ENCODE measurements at regions not wholly inside any gene's neighbourhood (a gene's known extent, or its start where the extent isn't known, plus 50 kb on each side); places are given as distances from the start of the nearest gene placed in this dataset.
"Not testable (repeated sequence)": the region's sequence is repeated elsewhere in the genome, so short reads cannot be mapped to it uniquely, and the experiment has no call there.

GRCh38 chr5:82641331-82642003 is 363.3 kb upstream of the RPS23 start:
- H3K9me3 Mint-ChIP-seq (ENCODE audit: insufficient read depth) = no peaks in the 10 kb centered on the region
- DNase-seq = peak; percentile 48
- CTCF ChIA-PET = interaction anchor here (1.0 to 1.8 kb wide), 9 partner anchors 9 to 291 kb away, joined by 3 to 9 read pairs (median 4); no protein-coding TSS in a partner anchor
- peak; percentile 67 for ATAC-seq
- POLR2A ChIA-PET = no interaction called here
- H3K4me1 Mint-ChIP-seq (ENCODE audit: low read depth) = peaks cover 22% of the 10 kb centered on the region
- H3K27me3 Mint-ChIP-seq (ENCODE audit: low read depth) = peaks cover 7% of the 10 kb centered on the region
- no peaks in the 10 kb centered on the region for H3K36me3 Mint-ChIP-seq (ENCODE audit: low read depth)
- no peak overlapping the region for H3K27ac Mint-ChIP-seq
- H3K4me3 Mint-ChIP-seq = no peak overlapping the region

DNA sequence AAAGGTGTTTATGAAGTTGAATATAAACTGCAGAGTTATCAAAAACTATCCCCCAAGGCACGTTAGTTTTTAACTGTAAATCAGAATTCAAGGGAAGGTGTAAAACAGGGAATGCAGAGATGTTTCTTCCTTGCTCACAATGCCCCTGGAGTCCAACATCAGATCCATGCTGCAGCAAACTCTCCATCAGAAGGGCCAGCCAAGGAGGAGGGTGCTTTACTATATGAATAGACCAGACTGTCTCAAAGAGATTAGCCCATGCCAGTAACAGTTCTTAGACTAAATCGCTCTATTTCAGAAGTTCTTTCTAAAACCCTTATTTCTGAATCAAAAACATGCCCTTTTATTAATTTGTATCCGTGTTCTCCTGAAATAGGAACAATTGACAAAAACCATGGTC is 362.8 kb upstream of the RPS23 start:
- H3K9me3 Mint-ChIP-seq (ENCODE audit: insufficient read depth) = no peaks in the 10 kb centered on the region
- H3K27me3 Mint-ChIP-seq (ENCODE audit: low read depth) = peaks cover 7% of the 10 kb centered on the region
- CTCF ChIA-PET = interaction anchor here (1.0 to 1.8 kb wide), 8 partner anchors 10 to 290 kb away, joined by 3 to 9 read pairs (median 4); no protein-coding TSS in a partner anchor
- no peak overlapping the region for H3K27ac Mint-ChIP-seq
- DNase-seq = no peak
- no peak for ATAC-seq
- no peak overlapping the region for H3K4me3 Mint-ChIP-seq
- POLR2A ChIA-PET = no interaction called here
- peaks cover 22% of the 10 kb centered on the region for H3K4me1 Mint-ChIP-seq (ENCODE audit: low read depth)
- H3K36me3 Mint-ChIP-seq (ENCODE audit: low read depth) = no peaks in the 10 kb centered on the region

- ChIA-PET POLR2A (no interaction called here), CTCF (interaction anchor here (0.7 to 1.4 kb wide), 3 partner anchors 12 to 287 kb away, joined by 3 read pairs; no protein-coding TSS in a partner anchor)
- ATAC-seq = no peak
- peaks cover 3% of the 10 kb centered on the region for H3K27me3 Mint-ChIP-seq (ENCODE audit: low read depth)
- H3K36me3 Mint-ChIP-seq (ENCODE audit: low read depth) = no peaks in the 10 kb centered on the region
- H3K27ac Mint-ChIP-seq = no peak overlapping the region
- no peak for DNase-seq
- H3K4me3 Mint-ChIP-seq = no peak overlapping the region
- H3K4me1 Mint-ChIP-seq (ENCODE audit: low read depth) = peaks cover 22% of the 10 kb centered on the region
- H3K9me3 Mint-ChIP-seq (ENCODE audit: insufficient read depth) = no peaks in the 10 kb centered on the region
Measured at GRCh38 chr5:82639393-82640144, 361.4 kb upstream of the RPS23 start.

GRCh38 chr5:82636591-82636990 is 358.4 kb upstream of the RPS23 start:
- H3K27me3 Mint-ChIP-seq (ENCODE audit: low read depth) = no peaks in the 10 kb centered on the region
- CTCF ChIA-PET = interaction anchor here (0.6 kb wide), 1 partner anchor 836 kb away, joined by 3 read pairs; no protein-coding TSS in a partner anchor
- H3K9me3 Mint-ChIP-seq (ENCODE audit: insufficient read depth) = no peaks in the 10 kb centered on the region
- POLR2A ChIA-PET = no interaction called here
- no peak overlapping the region for H3K27ac Mint-ChIP-seq
- H3K4me1 Mint-ChIP-seq (ENCODE audit: low read depth) = peaks cover 19% of the 10 kb centered on the region
- H3K4me3 Mint-ChIP-seq = no peak overlapping the region
- no peak for ATAC-seq
- no peaks in the 10 kb centered on the region for H3K36me3 Mint-ChIP-seq (ENCODE audit: low read depth)
- no peak for DNase-seq

DNA sequence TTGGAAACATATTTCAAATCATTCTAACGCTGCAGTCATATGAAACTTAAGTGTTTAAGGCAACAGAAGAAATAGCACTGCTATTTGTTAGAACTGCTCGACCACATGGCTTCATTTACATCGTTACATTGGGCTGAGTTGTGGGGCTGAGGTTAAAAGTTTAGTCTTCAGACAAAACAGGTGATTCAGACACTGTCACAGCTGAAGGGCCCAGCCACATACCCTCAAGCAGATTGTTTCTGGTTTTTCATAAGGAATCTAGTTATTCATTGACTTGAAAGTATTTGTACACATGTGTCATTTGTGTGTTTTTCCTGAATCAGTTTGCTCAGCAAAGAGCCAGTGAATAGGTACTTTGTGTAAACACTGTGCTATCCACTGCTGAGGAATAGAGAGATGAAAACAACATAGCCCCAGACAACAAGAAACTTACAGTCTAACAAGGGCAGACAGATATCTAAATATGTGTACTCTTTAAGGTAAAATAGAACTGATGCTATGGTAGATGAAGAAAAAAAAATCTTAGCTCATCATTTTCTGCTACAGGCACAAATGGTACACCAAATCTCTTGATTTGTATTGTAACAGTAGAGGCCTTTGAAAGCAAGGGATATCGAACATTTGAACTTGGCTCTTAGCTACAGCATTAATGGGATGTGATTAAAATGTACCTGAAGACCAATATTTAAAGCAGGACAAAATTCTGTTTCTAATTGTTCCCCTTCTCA is 357.6 kb upstream of the RPS23 start:
- CTCF ChIA-PET = interaction anchor here (0.6 kb wide), 1 partner anchor 836 kb away, joined by 3 read pairs; no protein-coding TSS in a partner anchor
- POLR2A ChIA-PET = no interaction called here
- no peak overlapping the region for H3K4me3 Mint-ChIP-seq

GRCh38 chr5:82628364-82628910 is 350.3 kb upstream of the RPS23 start:
- Mint-ChIP-seq H3K27ac (no peak overlapping the region), H3K9me3 (ENCODE audit: insufficient read depth) (peaks cover 3% of the 10 kb centered on the region), H3K27me3 (ENCODE audit: low read depth) (no peaks in the 10 kb centered on the region), H3K36me3 (ENCODE audit: low read depth) (peaks cover 2% of the 10 kb centered on the region), H3K4me1 (ENCODE audit: low read depth) (no peaks in the 10 kb centered on the region), H3K4me3 (no peak overlapping the region)
- ChIA-PET POLR2A (no interaction called here), CTCF (interaction anchor here (0.6 kb wide), 1 partner anchor 11 kb away, joined by 3 read pairs; no protein-coding TSS in a partner anchor)
- no peak for DNase-seq
- no peak for ATAC-seq

More for the DNA sequence above, 357.6 kb upstream of the RPS23 start:
- Mint-ChIP-seq H3K36me3 (ENCODE audit: low read depth) (no peaks in the 10 kb centered on the region), H3K9me3 (ENCODE audit: insufficient read depth) (no peaks in the 10 kb centered on the region), H3K4me1 (ENCODE audit: low read depth) (peaks cover 11% of the 10 kb centered on the region), H3K27me3 (ENCODE audit: low read depth) (no peaks in the 10 kb centered on the region), H3K27ac (no peak overlapping the region)
- ATAC-seq (no peak), DNase-seq (no peak)

GRCh38 chr5:82626905-82627591 is 348.9 kb upstream of the RPS23 start:
- CTCF ChIA-PET; H3K27ac Mint-ChIP-seq; H3K36me3 Mint-ChIP-seq (ENCODE audit: low read depth); ATAC-seq; H3K4me1 Mint-ChIP-seq (ENCODE audit: low read depth); DNase-seq; H3K27me3 Mint-ChIP-seq (ENCODE audit: low read depth); H3K4me3 Mint-ChIP-seq; POLR2A ChIA-PET; H3K9me3 Mint-ChIP-seq (ENCODE audit: insufficient read depth): not testable (repeated sequence)

- H3K9me3 Mint-ChIP-seq (ENCODE audit: insufficient read depth) = not testable (repeated sequence)
Measured at GRCh38 chr5:82626012-82626411, 347.9 kb upstream of the RPS23 start.

DNA sequence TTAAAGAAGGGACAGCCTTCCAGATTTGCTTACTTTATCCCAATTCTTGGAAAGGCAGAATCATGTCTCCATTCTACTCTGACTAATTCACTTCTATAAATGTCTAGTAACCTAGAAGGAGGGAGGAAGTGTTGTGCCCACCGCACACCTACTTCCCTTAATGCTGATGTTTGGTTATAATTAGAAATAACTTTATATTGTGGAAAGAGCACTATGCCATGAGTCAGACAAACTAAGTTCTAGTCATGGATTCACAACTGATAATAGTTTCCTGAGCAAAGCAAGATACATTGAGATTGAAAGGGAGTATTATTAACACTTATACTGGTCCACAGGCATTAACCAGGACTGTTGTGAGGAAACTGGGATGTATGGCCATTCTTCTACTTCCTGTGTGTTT is 345.9 kb upstream of the RPS23 start:
- DNase-seq = no peak
- Mint-ChIP-seq H3K4me1 (ENCODE audit: low read depth) (peaks cover 17% of the 10 kb centered on the region), H3K27ac (no peak overlapping the region), H3K36me3 (ENCODE audit: low read depth) (peaks cover 2% of the 10 kb centered on the region), H3K9me3 (ENCODE audit: insufficient read depth) (peaks cover 3% of the 10 kb centered on the region), H3K4me3 (no peak overlapping the region), H3K27me3 (ENCODE audit: low read depth) (peaks cover 5% of the 10 kb centered on the region)
- ChIA-PET POLR2A (no interaction called here), CTCF (no interaction called here)
- no peak for ATAC-seq

More at GRCh38 chr5:82626012-82626411, 347.9 kb upstream of the RPS23 start:
- POLR2A ChIA-PET; CTCF ChIA-PET; H3K36me3 Mint-ChIP-seq (ENCODE audit: low read depth); H3K4me1 Mint-ChIP-seq (ENCODE audit: low read depth); ATAC-seq; DNase-seq; H3K4me3 Mint-ChIP-seq; H3K27me3 Mint-ChIP-seq (ENCODE audit: low read depth); H3K27ac Mint-ChIP-seq: not testable (repeated sequence)

DNA sequence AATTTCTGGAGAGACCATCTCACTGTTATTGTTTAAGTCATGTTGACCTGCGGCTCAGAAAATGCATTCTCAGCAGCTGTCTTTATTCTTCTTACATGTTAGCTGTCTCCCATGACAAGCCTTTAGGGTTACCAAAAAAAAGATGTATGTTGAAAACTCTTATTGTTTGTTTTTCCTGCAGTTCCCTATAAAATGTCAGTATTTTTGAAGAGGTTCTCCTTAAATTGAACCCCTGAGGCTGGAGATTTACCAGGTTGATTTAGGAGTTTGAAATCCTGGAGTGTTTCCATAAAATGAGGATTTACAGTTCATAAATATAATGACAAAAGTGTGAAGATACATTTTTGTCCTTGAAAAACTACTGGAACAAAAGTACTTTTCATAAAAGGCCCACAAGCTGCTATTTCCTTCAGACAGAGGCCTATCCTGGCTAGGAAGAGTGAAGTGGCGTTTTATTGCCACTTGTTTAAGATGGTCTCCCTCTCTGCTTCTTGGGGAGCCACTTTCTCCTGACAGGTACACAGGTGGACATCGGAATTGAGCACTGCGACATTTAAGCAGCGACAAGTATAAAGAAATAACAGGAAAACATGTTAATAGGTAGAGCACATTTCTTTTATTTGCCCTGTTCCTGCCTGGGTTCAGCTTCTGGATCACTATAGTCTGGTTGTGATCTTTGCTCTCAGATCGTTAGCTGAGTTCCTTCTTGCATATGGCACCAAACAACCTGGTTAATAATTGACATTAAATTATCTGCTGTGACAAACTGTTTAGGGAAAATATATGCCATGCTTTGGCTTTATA is 344.8 kb upstream of the RPS23 start:
- no peaks in the 10 kb centered on the region for H3K9me3 Mint-ChIP-seq (ENCODE audit: insufficient read depth)
- DNase-seq = no peak
- no peak for ATAC-seq
- H3K4me1 Mint-ChIP-seq (ENCODE audit: low read depth) = peaks cover 17% of the 10 kb centered on the region
- ChIA-PET POLR2A (no interaction called here), CTCF (no interaction called here)
- H3K4me3 Mint-ChIP-seq = no peak overlapping the region
- H3K36me3 Mint-ChIP-seq (ENCODE audit: low read depth) = no peaks in the 10 kb centered on the region
- H3K27me3 Mint-ChIP-seq (ENCODE audit: low read depth) = peaks cover 5% of the 10 kb centered on the region
- H3K27ac Mint-ChIP-seq = no peak overlapping the region

DNA sequence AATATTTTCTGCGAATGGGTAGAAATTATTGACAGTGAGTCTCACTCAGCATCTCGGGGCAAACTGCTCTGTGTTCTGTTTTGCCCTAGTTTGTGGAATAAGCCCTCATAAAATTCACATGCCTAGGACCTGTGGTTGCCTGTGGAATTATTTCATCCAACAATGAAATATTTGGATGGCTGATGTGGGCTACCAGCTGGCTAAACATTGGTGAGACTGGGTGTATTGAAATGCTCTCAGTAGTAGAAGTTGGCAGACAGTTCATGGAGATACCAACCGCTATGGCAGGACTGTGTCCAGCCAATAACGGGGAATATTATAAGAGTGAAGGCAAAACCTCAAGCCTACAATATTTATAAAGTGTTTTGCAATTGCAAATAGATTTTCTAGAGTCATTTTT is 344.1 kb upstream of the RPS23 start:
- H3K36me3 Mint-ChIP-seq (ENCODE audit: low read depth) = no peaks in the 10 kb centered on the region
- H3K4me1 Mint-ChIP-seq (ENCODE audit: low read depth) = peaks cover 17% of the 10 kb centered on the region
- no peaks in the 10 kb centered on the region for H3K9me3 Mint-ChIP-seq (ENCODE audit: insufficient read depth)
- DNase-seq (no peak), ATAC-seq (no peak)
- H3K27me3 Mint-ChIP-seq (ENCODE audit: low read depth) = peaks cover 5% of the 10 kb centered on the region
- H3K4me3 Mint-ChIP-seq = no peak overlapping the region
- POLR2A ChIA-PET = no interaction called here
- H3K27ac Mint-ChIP-seq = no peak overlapping the region
- CTCF ChIA-PET = no interaction called here

Measured in activated CD8-positive, alpha-beta T cell treated with anti-CD3 and anti-CD28 coated beads, Interleukin-2, amount 10 ng/mL, durations not matched to agents 7 days and 5 days (primary cell).